ENCODE measurements at regions not wholly inside any gene's neighbourhood (a gene's known extent, or its start where the extent isn't known, plus 50 kb on each side); places are given as distances from the start of the nearest gene placed in this dataset.

GRCh38 chr4:183830438-183830985, 74.6 kb upstream of the STOX2 start:
- 32% methylated on average over 2 of the region's 2 CpGs for WGBS
- Histone ChIP-seq H3K4me3 (no peak overlapping the region), H3K36me3 (no peaks in the 10 kb centered on the region), H3K27ac (no peak overlapping the region), H3K9me3 (no peaks in the 10 kb centered on the region), H3K4me1 (peaks cover 47% of the 10 kb centered on the region), H3K27me3 (no peaks in the 10 kb centered on the region)
- no peak for TF ChIP-seq CTCF (IDR thresholded peaks at IDR 0.05)
- no peak for TF ChIP-seq EP300 (IDR thresholded peaks at IDR 0.05)
- no peak for TF ChIP-seq POLR2A (IDR thresholded peaks at IDR 0.05)
- no peak for TF ChIP-seq POLR2AphosphoS5 (IDR thresholded peaks at IDR 0.05)
- no peak for DNase-seq (ENCODE audit: low spot score in 2 of 2)

GRCh38 chr4:183831026-183831446, 74.1 kb upstream of the STOX2 start:
- H3K9me3 ChIP-seq: no peaks in the 10 kb centered on the region
- DNase-seq (ENCODE audit: low spot score in 2 of 2): no peak
- no peak overlapping the region for H3K27ac ChIP-seq
- no peaks in the 10 kb centered on the region for H3K36me3 ChIP-seq
- H3K4me3 ChIP-seq: no peak overlapping the region
- no peaks in the 10 kb centered on the region for H3K27me3 ChIP-seq
- 44% methylated on average over 9 of the region's 9 CpGs for WGBS
- TF ChIP-seq EP300 (IDR thresholded peaks at IDR 0.05) (no peak), POLR2A (IDR thresholded peaks at IDR 0.05) (no peak), CTCF (IDR thresholded peaks at IDR 0.05) (no peak), POLR2AphosphoS5 (IDR thresholded peaks at IDR 0.05) (no peak)
- H3K4me1 ChIP-seq: peaks cover 47% of the 10 kb centered on the region

GRCh38 chr4:183831683-183832082, 73.4 kb upstream of the STOX2 start:
- Histone ChIP-seq H3K9me3 (no peaks in the 10 kb centered on the region), H3K27ac (no peak overlapping the region), H3K36me3 (no peaks in the 10 kb centered on the region), H3K4me1 (peaks cover 47% of the 10 kb centered on the region), H3K4me3 (no peak overlapping the region), H3K27me3 (no peaks in the 10 kb centered on the region)
- TF ChIP-seq POLR2A (IDR thresholded peaks at IDR 0.05) (no peak), EP300 (IDR thresholded peaks at IDR 0.05) (no peak), CTCF (IDR thresholded peaks at IDR 0.05) (no peak), POLR2AphosphoS5 (IDR thresholded peaks at IDR 0.05) (no peak)
- no peak for DNase-seq (ENCODE audit: low spot score in 2 of 2)
- 66% methylated on average over 5 of the region's 5 CpGs for WGBS

GRCh38 chr4:183832776-183833450, 72.2 kb upstream of the STOX2 start:
- DNase-seq (ENCODE audit: low spot score in 2 of 2): no peak
- 48% methylated on average over 9 of the region's 9 CpGs for WGBS
- no peak overlapping the region for H3K4me3 ChIP-seq
- no peaks in the 10 kb centered on the region for H3K36me3 ChIP-seq
- H3K4me1 ChIP-seq: peaks cover 44% of the 10 kb centered on the region
- H3K27ac ChIP-seq: no peak overlapping the region
- H3K9me3 ChIP-seq: no peaks in the 10 kb centered on the region
- TF ChIP-seq EP300 (IDR thresholded peaks at IDR 0.05) (no peak), POLR2AphosphoS5 (IDR thresholded peaks at IDR 0.05) (no peak), POLR2A (IDR thresholded peaks at IDR 0.05) (no peak), CTCF (IDR thresholded peaks at IDR 0.05) (no peak)
- H3K27me3 ChIP-seq: no peaks in the 10 kb centered on the region

- no peaks in the 10 kb centered on the region for H3K27me3 ChIP-seq
- H3K9me3 ChIP-seq: no peaks in the 10 kb centered on the region
- TF ChIP-seq POLR2A (IDR thresholded peaks at IDR 0.05) (no peak), EP300 (IDR thresholded peaks at IDR 0.05) (no peak), POLR2AphosphoS5 (IDR thresholded peaks at IDR 0.05) (no peak), CTCF (IDR thresholded peaks at IDR 0.05) (no peak)
- no peak overlapping the region for H3K27ac ChIP-seq
- no peak for DNase-seq (ENCODE audit: low spot score in 2 of 2)
- H3K36me3 ChIP-seq: no peaks in the 10 kb centered on the region
- no peak overlapping the region for H3K4me3 ChIP-seq
- H3K4me1 ChIP-seq: peaks cover 33% of the 10 kb centered on the region
- 43% methylated on average over 9 of the region's 9 CpGs for WGBS
Measured at GRCh38 chr4:183834252-183834651, 70.9 kb upstream of the STOX2 start.
